NCI-H2227 (cell line): ENCODE measurements at regions not wholly inside any gene's neighbourhood (a gene's known extent, or its start where the extent isn't known, plus 50 kb on each side); places are given as distances from the start of the nearest gene placed in this dataset.

ENCODE experiments used
- DNase-seq: peaks from one replicate; lab custom pipeline; 2025; ENCODE audit not compliant: unreplicated experiment; lab: John Stamatoyannopoulos, UW

GRCh38 chr20:60491051-60491581, 532.9 kb downstream of the CDH26 start:
- no peak for DNase-seq

GRCh38 chr20:60494476-60494875, 536.3 kb downstream of the CDH26 start:
- no peak for DNase-seq

GRCh38 chr20:60497298-60498035, 539.2 kb downstream of the CDH26 start:
- DNase-seq: no peak

GRCh38 chr20:60500038-60500701, 541.9 kb downstream of the CDH26 start:
- no peak for DNase-seq

- no peak for DNase-seq
Observed at GRCh38 chr20:60501048-60501447, 542.8 kb downstream of the CDH26 start.

- DNase-seq: no peak
Observed at GRCh38 chr20:60502881-60503280, 544.7 kb downstream of the CDH26 start.

GRCh38 chr20:60505423-60505822, 547.2 kb downstream of the CDH26 start:
- DNase-seq: no peak

GRCh38 chr20:60506061-60506460, 547.8 kb downstream of the CDH26 start:
- DNase-seq: no peak

GRCh38 chr20:60507087-60507694, 549.0 kb downstream of the CDH26 start:
- no peak for DNase-seq

- no peak for DNase-seq
Observed at GRCh38 chr20:60509407-60509806, 551.2 kb downstream of the CDH26 start.

GRCh38 chr20:60510356-60510755, 552.1 kb downstream of the CDH26 start:
- DNase-seq: no peak

- DNase-seq: no peak
Observed at GRCh38 chr20:60512443-60512842, 554.2 kb downstream of the CDH26 start.

GRCh38 chr20:60513141-60513540, 554.9 kb downstream of the CDH26 start:
- no peak for DNase-seq

- DNase-seq: no peak
Observed at GRCh38 chr20:60516442-60516841, 558.2 kb downstream of the CDH26 start.

GRCh38 chr20:60518022-60518421, 559.8 kb downstream of the CDH26 start:
- no peak for DNase-seq

GRCh38 chr20:60525397-60525796, 567.2 kb downstream of the CDH26 start:
- no peak for DNase-seq

- no peak for DNase-seq
Observed at GRCh38 chr20:60527656-60528055, 569.4 kb downstream of the CDH26 start.

GRCh38 chr20:60528141-60528540, 569.9 kb downstream of the CDH26 start:
- no peak for DNase-seq

- DNase-seq: no peak
Observed at GRCh38 chr20:60529149-60529548, 570.9 kb downstream of the CDH26 start.

- no peak for DNase-seq
Observed at GRCh38 chr20:60535211-60535610, 577.0 kb downstream of the CDH26 start.

- no peak for DNase-seq
Observed at GRCh38 chr20:60540591-60540990, 582.4 kb downstream of the CDH26 start.

GRCh38 chr20:60541991-60542390, 583.8 kb downstream of the CDH26 start:
- no peak for DNase-seq
